ENCODE measurements at regions not wholly inside any gene's neighbourhood (a gene's known extent, or its start where the extent isn't known, plus 50 kb on each side); places are given as distances from the start of the nearest gene placed in this dataset.

DNA sequence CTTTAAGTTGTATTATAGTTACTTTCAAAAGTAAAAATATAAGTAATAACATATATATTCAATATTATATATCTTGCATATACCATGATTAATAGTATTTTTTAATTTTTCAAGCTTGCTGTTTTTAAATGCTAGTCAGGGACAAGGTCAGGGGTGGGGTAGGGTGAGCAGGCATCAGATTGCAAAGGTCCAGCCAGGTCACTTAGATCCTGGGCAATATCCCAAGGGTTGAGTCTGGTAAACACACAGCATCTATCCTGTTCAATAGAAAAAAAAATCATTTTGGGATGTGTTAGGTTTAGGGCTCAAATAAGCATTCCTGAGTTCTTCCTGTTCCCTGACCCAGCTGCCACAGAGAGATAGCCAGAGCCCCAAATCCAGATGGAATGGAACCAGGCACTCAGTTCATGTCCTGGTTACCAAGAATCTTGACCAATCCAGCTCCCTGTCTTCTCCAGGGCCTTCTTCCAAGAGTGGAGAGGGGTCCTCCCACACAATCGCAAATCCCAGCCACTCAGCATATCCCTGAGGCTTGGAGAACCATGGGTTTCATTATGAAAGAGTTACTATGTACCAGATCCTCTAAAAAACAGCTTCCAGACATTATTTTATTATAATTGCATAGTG, 134.9 kb upstream of the TOP1 start:
- no peaks in the 10 kb centered on the region for H3K9me3 ChIP-seq (ENCODE audit: control insufficient read depth in 1 of 2, low read length in 2 of 2)
- no peaks in the 10 kb centered on the region for H3K9me3 Mint-ChIP-seq
- no peak for DNase-seq
- no peaks in the 10 kb centered on the region for H3K27me3 ChIP-seq (ENCODE audit: insufficient read depth, low read length)
- peaks cover 0 to 2% of the 10 kb centered on the region in 2 donors for H3K27me3 Mint-ChIP-seq
- no peak overlapping the region for H3K27ac Mint-ChIP-seq
- H3K4me1 ChIP-seq (ENCODE audit: insufficient read depth, low read length) = no peaks in the 10 kb centered on the region
- no peak overlapping the region for H3K4me3 ChIP-seq (ENCODE audit: low read length in 2 of 2)
- no peaks in the 10 kb centered on the region for H3K36me3 ChIP-seq (ENCODE audit: insufficient read depth, low read length)
- ChIA-PET POLR2A (ENCODE audit: partially characterized antibody) (no interaction called here), CTCF (ENCODE audit: partially characterized antibody) (no interaction called here)
- intact Hi-C loops (cut with micrococcal nuclease) = no loop called here
- H3K4me1 Mint-ChIP-seq = no peaks in the 10 kb centered on the region
- no peaks in the 10 kb centered on the region for H3K36me3 Mint-ChIP-seq
- no peak overlapping the region for H3K4me3 Mint-ChIP-seq
- H3K27ac ChIP-seq (ENCODE audit: low read depth, low read length) = no peak overlapping the region

DNA sequence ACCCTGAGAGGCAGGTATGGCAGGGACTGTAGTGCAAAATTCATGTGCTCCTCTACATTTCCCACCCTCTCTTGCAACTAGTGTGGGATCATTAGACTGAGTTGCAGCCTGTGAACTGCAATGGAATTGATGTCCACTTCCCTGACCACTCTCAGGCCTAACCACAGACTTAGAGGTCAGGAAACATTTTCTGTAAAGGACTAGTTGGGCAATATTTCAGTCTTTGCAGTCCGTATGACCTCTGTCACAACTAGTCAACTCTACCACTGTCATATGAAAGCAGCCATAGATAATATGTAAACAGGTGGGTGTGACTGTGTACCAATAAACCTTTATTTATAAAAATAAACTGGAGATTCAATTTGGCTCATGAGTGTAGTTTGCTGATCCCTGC, 134.4 kb upstream of the TOP1 start:
- H3K27me3 ChIP-seq (ENCODE audit: insufficient read depth, low read length) = no peaks in the 10 kb centered on the region
- Mint-ChIP-seq H3K27ac (no peak overlapping the region), H3K27me3 (peaks cover 0 to 2% of the 10 kb centered on the region in 2 donors), H3K4me1 (no peaks in the 10 kb centered on the region), H3K9me3 (no peaks in the 10 kb centered on the region), H3K4me3 (no peak overlapping the region), H3K36me3 (no peaks in the 10 kb centered on the region)
- ChIA-PET CTCF (ENCODE audit: partially characterized antibody) (no interaction called here), POLR2A (ENCODE audit: partially characterized antibody) (no interaction called here)
- H3K36me3 ChIP-seq (ENCODE audit: insufficient read depth, low read length) = no peaks in the 10 kb centered on the region
- intact Hi-C loops (cut with micrococcal nuclease) = no loop called here
- no peaks in the 10 kb centered on the region for H3K4me1 ChIP-seq (ENCODE audit: insufficient read depth, low read length)
- no peak overlapping the region for H3K27ac ChIP-seq (ENCODE audit: low read depth, low read length)
- H3K9me3 ChIP-seq (ENCODE audit: control insufficient read depth in 1 of 2, low read length in 2 of 2) = no peaks in the 10 kb centered on the region
- no peak overlapping the region for H3K4me3 ChIP-seq (ENCODE audit: low read length in 2 of 2)
- no peak for DNase-seq

DNA sequence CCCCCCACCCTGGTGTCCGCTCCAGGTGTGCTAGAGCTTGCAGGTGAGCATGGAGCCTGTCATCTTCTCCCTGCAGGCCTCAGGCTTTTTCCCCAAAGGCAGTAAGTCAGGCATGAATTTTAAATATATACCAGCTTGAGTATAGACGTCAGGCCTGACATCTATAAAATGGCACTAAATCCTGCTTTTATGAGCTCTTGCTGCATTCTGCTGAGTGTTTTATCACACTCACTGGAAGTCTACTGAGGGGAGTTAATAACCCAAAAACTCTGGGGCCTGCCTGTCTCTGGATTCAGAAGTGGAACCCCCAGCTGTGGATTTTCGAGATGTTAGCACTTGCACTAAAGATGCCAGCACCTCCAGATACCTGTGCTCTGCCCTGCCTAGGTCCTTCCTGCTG, 133.4 kb upstream of the TOP1 start:
- no peaks in the 10 kb centered on the region for H3K27me3 ChIP-seq (ENCODE audit: insufficient read depth, low read length)
- no peaks in the 10 kb centered on the region for H3K4me1 ChIP-seq (ENCODE audit: insufficient read depth, low read length)
- Mint-ChIP-seq H3K4me3 (no peak overlapping the region), H3K27ac (no peak overlapping the region), H3K9me3 (no peaks in the 10 kb centered on the region), H3K27me3 (peaks cover 0 to 2% of the 10 kb centered on the region in 2 donors), H3K36me3 (no peaks in the 10 kb centered on the region), H3K4me1 (no peaks in the 10 kb centered on the region)
- no peak overlapping the region for H3K27ac ChIP-seq (ENCODE audit: low read depth, low read length)
- no peak for DNase-seq
- no peak overlapping the region for H3K4me3 ChIP-seq (ENCODE audit: low read length in 2 of 2)
- ChIA-PET CTCF (ENCODE audit: partially characterized antibody) (no interaction called here), POLR2A (ENCODE audit: partially characterized antibody) (no interaction called here)
- H3K9me3 ChIP-seq (ENCODE audit: control insufficient read depth in 1 of 2, low read length in 2 of 2) = no peaks in the 10 kb centered on the region
- no peaks in the 10 kb centered on the region for H3K36me3 ChIP-seq (ENCODE audit: insufficient read depth, low read length)
- intact Hi-C loops (cut with micrococcal nuclease) = no loop called here

DNA sequence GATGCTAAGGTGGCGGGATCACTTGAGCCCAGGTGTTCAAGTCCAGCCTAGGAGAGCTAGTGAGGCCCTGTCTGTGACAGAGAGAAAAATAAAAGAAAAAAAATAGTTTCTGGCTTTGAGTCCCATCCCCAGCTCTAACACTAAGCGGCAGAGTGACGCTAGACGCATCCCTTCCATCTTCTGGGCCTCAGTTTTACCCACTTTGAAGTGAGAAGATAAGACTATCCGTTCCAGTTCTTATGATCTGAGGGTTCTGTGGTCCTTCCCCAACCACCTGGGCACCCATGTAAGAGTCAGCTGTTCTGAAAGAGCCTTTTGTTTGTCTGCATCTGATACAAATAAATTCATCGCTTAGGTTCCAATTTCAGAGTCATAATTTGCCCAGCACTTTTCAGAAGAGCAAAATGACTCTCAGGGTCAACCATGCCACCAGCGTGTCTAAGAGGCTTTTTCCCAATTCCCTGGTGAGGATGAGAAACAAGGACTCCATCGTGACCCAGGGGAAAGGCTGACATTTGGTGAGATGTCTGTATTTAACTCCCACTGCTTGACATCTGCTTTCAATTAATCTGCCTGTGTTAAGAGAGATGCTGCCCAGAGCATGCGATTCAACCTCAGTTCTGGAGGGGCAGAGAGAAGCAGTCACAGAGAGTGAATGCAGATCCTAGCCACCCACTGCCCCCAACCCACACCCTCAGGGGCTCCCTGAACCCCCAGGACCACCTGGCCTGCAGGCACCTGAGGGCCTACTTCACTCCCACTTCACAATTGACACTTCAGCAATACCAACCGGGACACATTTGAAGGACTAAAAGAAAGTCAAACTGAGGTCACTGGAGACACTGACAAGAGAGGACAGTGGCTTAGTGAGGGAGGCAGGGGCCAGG, 131.6 kb upstream of the TOP1 start:
- no peaks in the 10 kb centered on the region for H3K4me1 ChIP-seq (ENCODE audit: insufficient read depth, low read length)
- Mint-ChIP-seq H3K4me1 (no peaks in the 10 kb centered on the region), H3K27me3 (peaks cover 0 to 2% of the 10 kb centered on the region in 2 donors), H3K27ac (peak overlapping the region in 1 of 7 donors; percentile 16), H3K9me3 (no peaks in the 10 kb centered on the region), H3K36me3 (no peaks in the 10 kb centered on the region), H3K4me3 (no peak overlapping the region)
- intact Hi-C loops (cut with micrococcal nuclease) = no loop called here
- ChIA-PET CTCF (ENCODE audit: partially characterized antibody) (no interaction called here), POLR2A (ENCODE audit: partially characterized antibody) (no interaction called here)
- H3K9me3 ChIP-seq (ENCODE audit: control insufficient read depth in 1 of 2, low read length in 2 of 2) = no peaks in the 10 kb centered on the region
- DNase-seq = no peak
- H3K36me3 ChIP-seq (ENCODE audit: insufficient read depth, low read length) = no peaks in the 10 kb centered on the region
- no peaks in the 10 kb centered on the region for H3K27me3 ChIP-seq (ENCODE audit: insufficient read depth, low read length)
- no peak overlapping the region for H3K27ac ChIP-seq (ENCODE audit: low read depth, low read length)
- H3K4me3 ChIP-seq (ENCODE audit: low read length in 2 of 2) = no peak overlapping the region

DNA sequence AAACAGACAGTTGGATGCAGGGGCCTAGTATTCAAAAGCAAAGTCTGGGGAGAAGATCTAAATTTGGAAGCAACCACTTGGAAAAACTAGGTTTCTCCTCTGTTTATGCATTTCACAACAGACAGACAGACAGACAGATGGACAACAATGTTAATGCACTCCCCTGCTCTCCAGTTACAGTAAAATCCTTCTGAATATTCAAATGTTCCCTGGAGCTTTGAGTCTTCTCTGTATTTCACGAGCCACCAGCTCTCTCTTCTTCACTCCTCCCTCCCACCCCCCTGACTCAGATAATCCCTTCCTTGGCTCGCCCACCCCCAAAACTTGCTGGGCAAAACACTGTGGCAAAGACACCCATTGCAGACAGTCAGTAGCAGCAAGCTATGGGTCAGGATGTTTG, 129.3 kb upstream of the TOP1 start:
- intact Hi-C loops (cut with micrococcal nuclease) = no loop called here

DNA sequence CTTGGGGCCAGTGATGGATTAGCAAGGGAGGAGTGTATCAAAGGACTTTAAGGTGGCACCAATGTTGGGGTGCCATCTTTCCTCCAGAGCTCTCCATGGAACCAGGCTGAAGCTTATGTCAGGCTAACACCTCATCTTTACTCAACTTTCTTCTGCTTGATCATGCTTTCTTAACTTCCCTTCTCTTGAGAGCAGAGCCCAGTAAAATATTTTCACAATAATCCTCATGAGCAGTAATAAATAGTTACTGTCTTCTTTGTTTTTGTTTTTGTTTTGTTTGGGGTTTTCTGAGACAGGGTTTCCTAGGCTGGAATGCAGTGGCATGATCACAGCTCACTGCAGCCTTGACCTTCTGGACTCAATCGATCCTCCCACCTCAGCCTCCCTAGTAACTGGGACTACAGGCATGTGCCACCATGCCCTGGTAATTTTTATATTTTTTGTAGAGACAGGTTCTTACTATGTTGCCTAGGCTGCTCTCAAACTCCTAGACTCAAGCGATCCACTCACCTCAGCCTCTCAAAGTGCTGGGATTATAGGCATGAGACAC, 127.9 kb upstream of the TOP1 start:
- no peaks in the 10 kb centered on the region for H3K36me3 ChIP-seq (ENCODE audit: insufficient read depth, low read length)
- no peak overlapping the region for H3K27ac ChIP-seq (ENCODE audit: low read depth, low read length)
- CTCF ChIA-PET (ENCODE audit: partially characterized antibody) = no interaction called here
- H3K9me3 ChIP-seq (ENCODE audit: control insufficient read depth in 1 of 2, low read length in 2 of 2) = no peaks in the 10 kb centered on the region
- no peaks in the 10 kb centered on the region for H3K27me3 ChIP-seq (ENCODE audit: insufficient read depth, low read length)
- H3K4me1 ChIP-seq (ENCODE audit: insufficient read depth, low read length) = no peaks in the 10 kb centered on the region
- H3K4me3 ChIP-seq (ENCODE audit: low read length in 2 of 2) = no peak overlapping the region
- no peak overlapping the region for H3K27ac Mint-ChIP-seq
- intact Hi-C loops (cut with micrococcal nuclease) = no loop called here
- POLR2A ChIA-PET (ENCODE audit: partially characterized antibody) = no interaction called here
- DNase-seq = no peak
- no peaks in the 10 kb centered on the region for H3K27me3 Mint-ChIP-seq
- no peak overlapping the region for H3K4me3 Mint-ChIP-seq
- H3K4me1 Mint-ChIP-seq = no peaks in the 10 kb centered on the region
- H3K9me3 Mint-ChIP-seq = no peaks in the 10 kb centered on the region
- no peaks in the 10 kb centered on the region for H3K36me3 Mint-ChIP-seq

More for the DNA sequence above, 129.3 kb upstream of the TOP1 start:
- ChIA-PET CTCF (ENCODE audit: partially characterized antibody) (no interaction called here), POLR2A (ENCODE audit: partially characterized antibody) (no interaction called here)
- H3K9me3 ChIP-seq (ENCODE audit: control insufficient read depth in 1 of 2, low read length in 2 of 2) = no peaks in the 10 kb centered on the region
- no peaks in the 10 kb centered on the region for H3K27me3 ChIP-seq (ENCODE audit: insufficient read depth, low read length)
- no peaks in the 10 kb centered on the region for H3K4me1 ChIP-seq (ENCODE audit: insufficient read depth, low read length)
- Mint-ChIP-seq H3K4me3 (no peak overlapping the region), H3K9me3 (no peaks in the 10 kb centered on the region), H3K4me1 (no peaks in the 10 kb centered on the region), H3K36me3 (no peaks in the 10 kb centered on the region), H3K27ac (no peak overlapping the region), H3K27me3 (no peaks in the 10 kb centered on the region)
- H3K27ac ChIP-seq (ENCODE audit: low read depth, low read length) = no peak overlapping the region
- H3K36me3 ChIP-seq (ENCODE audit: insufficient read depth, low read length) = no peaks in the 10 kb centered on the region
- no peak overlapping the region for H3K4me3 ChIP-seq (ENCODE audit: low read length in 2 of 2)
- DNase-seq = no peak

DNA sequence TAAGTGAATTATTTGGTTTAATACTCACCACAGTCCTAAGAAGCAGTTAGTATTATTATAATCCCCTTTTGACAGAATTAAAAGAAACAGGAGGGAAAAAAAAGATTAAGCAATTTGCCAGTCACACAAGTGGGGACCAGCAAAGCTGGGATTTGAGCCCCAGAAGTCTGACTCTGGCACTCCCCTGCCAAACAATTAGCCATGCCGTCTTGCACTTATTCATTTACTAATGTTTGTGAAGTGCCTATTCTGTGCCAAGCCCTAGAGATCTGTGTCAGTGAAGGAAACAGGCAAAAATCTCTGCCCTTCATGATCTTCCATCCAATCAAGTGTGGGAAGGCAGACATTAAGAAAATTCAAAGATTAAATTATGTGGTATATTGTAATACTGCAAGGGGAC, 126.0 kb upstream of the TOP1 start:
- Mint-ChIP-seq H3K4me1 (no peaks in the 10 kb centered on the region), H3K27me3 (peaks cover 0 to under 1% of the 10 kb centered on the region in 2 donors), H3K9me3 (peaks cover 0 to 5% (median 0%) of the 10 kb centered on the region in 8 donors), H3K27ac (no peak overlapping the region), H3K36me3 (no peaks in the 10 kb centered on the region), H3K4me3 (no peak overlapping the region)
- Histone ChIP-seq H3K9me3 (ENCODE audit: control insufficient read depth in 1 of 2, low read length in 2 of 2) (no peaks in the 10 kb centered on the region), H3K4me3 (ENCODE audit: low read length in 2 of 2) (no peak overlapping the region), H3K27me3 (ENCODE audit: insufficient read depth, low read length) (no peaks in the 10 kb centered on the region), H3K4me1 (ENCODE audit: insufficient read depth, low read length) (no peaks in the 10 kb centered on the region), H3K36me3 (ENCODE audit: insufficient read depth, low read length) (no peaks in the 10 kb centered on the region), H3K27ac (ENCODE audit: low read depth, low read length) (no peak overlapping the region)
- POLR2A ChIA-PET (ENCODE audit: partially characterized antibody) = no interaction called here
- intact Hi-C loops (cut with micrococcal nuclease) = no loop called here
- CTCF ChIA-PET (ENCODE audit: partially characterized antibody) = no interaction called here
- no peak for DNase-seq

All from CD4-positive, alpha-beta memory T cell (primary cell).